RWPE2 (cell line): ENCODE measurements at regions not wholly inside any gene's neighbourhood (a gene's known extent, or its start where the extent isn't known, plus 50 kb on each side); places are given as distances from the start of the nearest gene placed in this dataset.
"Not testable (repeated sequence)": the region's sequence is repeated elsewhere in the genome, so short reads cannot be mapped to it uniquely, and the experiment has no call there.

Source experiments
- ATAC-seq: fragments of 200-7000 bp; cut with Tn5 transposase; 3 replicates; pipeline ENCODE4 v1.9.1; 2021; ENCODE audit warnings: low read depth
- DNase-seq: peaks from one replicate; pipeline ENCODE4 v3.0.0-alpha.2; 2020; ENCODE audit warnings: low spot score
- H3K27ac ChIP-seq: fragments of 450-650 bp; 2 replicates; pipeline ENCODE4 v1.5.1; 2017; ENCODE audit warnings: mild to moderate bottlenecking; ENCODE audit not compliant: poor library complexity, severe bottlenecking
- H3K27me3 ChIP-seq: fragments of 250-450 bp; sonication (Bioruptor Pico); 2 replicates; pipeline ENCODE4 v1.5.1; 2021; ENCODE audit warnings: mild to moderate bottlenecking, moderate library complexity; ENCODE audit not compliant: insufficient read depth, poor library complexity, severe bottlenecking
- H3K36me3 ChIP-seq: fragments of 250-450 bp; sonication (Bioruptor Pico); 2 replicates; pipeline ENCODE4 v1.5.1; 2020; ENCODE audit warnings: low read depth, mild to moderate bottlenecking, moderate library complexity
- H3K4me1 ChIP-seq: fragments of 250-450 bp; sonication (Bioruptor Pico); 2 replicates; pipeline ENCODE4 v1.5.1; 2021; ENCODE audit warnings: mild to moderate bottlenecking, moderate library complexity; ENCODE audit not compliant: insufficient read depth, poor library complexity, severe bottlenecking
- H3K4me3 ChIP-seq: fragments of 250-450 bp; sonication (Bioruptor Pico); 2 replicates; pipeline ENCODE4 v1.5.1; 2021; ENCODE audit warnings: mild to moderate bottlenecking, moderate library complexity; ENCODE audit not compliant: severe bottlenecking
- H3K9me3 ChIP-seq: fragments of 250-450 bp; sonication (Bioruptor Pico); 2 replicates; pipeline ENCODE4 v1.5.1; 2021; ENCODE audit warnings: mild to moderate bottlenecking, moderate library complexity; ENCODE audit not compliant: severe bottlenecking
- TF ChIP-seq, protein P1 (sequence below): fragments of 450-650 bp; IDR thresholded peaks from one replicate; pipeline ENCODE4 v1.5.1; 2017; ENCODE audit warnings: mild to moderate bottlenecking, moderate library complexity; ENCODE audit not compliant: poor library complexity, severe bottlenecking

DNA sequence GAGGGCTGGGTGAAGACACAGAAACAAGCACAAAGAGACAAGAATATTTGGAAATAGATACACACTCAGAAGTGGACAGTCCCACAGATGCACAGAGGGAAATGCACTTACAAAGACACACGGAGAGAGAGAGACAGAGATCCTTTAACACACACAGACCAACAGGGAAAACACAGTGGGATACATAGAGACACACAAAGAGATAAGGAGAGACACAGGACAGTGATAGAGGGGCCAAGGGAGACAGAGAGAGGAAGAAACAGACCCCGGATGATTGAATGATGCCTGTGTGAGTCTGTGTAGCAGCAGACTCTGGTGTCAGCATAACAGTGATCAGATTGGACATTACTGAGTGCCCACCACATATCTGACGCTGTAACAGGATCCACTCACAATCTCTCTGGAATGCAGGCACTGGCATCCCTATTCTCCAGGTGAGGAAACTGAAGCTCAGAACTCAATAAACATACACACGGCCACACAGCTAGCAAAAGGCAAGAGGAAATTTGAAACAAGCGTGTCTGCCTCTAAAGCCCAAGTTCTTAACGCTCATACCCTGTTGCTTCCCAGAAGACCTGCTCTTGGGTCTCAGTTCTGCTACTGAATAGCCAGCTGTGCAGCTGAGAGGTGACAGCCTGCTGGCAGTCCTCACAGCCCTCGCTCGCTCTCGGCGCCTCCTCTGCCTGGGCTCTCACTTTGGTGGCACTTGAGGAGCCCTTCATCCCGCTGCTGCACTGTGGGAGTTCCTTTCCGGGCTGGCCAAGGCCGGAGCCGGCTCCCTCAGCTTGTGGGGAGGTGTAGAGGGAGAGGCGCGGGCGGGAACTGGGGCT lies 186.3 kb upstream of the NLRP1 start:
- TF ChIP-seq, protein P1, sequence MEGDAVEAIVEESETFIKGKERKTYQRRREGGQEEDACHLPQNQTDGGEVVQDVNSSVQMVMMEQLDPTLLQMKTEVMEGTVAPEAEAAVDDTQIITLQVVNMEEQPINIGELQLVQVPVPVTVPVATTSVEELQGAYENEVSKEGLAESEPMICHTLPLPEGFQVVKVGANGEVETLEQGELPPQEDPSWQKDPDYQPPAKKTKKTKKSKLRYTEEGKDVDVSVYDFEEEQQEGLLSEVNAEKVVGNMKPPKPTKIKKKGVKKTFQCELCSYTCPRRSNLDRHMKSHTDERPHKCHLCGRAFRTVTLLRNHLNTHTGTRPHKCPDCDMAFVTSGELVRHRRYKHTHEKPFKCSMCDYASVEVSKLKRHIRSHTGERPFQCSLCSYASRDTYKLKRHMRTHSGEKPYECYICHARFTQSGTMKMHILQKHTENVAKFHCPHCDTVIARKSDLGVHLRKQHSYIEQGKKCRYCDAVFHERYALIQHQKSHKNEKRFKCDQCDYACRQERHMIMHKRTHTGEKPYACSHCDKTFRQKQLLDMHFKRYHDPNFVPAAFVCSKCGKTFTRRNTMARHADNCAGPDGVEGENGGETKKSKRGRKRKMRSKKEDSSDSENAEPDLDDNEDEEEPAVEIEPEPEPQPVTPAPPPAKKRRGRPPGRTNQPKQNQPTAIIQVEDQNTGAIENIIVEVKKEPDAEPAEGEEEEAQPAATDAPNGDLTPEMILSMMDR = no peak
- peak; percentile 21; the same call in 1 of the 3 replicates for ATAC-seq
- Histone ChIP-seq H3K4me3 (no peak overlapping the region), H3K4me1 (peaks cover 2% of the 10 kb centered on the region), H3K9me3 (no peaks in the 10 kb centered on the region), H3K36me3 (no peaks in the 10 kb centered on the region), H3K27ac (no peak overlapping the region), H3K27me3 (peaks cover 14% of the 10 kb centered on the region)
- no peak for DNase-seq

- not testable (repeated sequence) for H3K36me3 ChIP-seq, ATAC-seq, DNase-seq, H3K27ac ChIP-seq, H3K9me3 ChIP-seq, H3K4me3 ChIP-seq, H3K4me1 ChIP-seq
- H3K27me3 ChIP-seq = peaks cover 14% of the 10 kb centered on the region
These were observed 186.9 kb upstream of the NLRP1 start for GRCh38 chr17:5771271-5771577.

DNA sequence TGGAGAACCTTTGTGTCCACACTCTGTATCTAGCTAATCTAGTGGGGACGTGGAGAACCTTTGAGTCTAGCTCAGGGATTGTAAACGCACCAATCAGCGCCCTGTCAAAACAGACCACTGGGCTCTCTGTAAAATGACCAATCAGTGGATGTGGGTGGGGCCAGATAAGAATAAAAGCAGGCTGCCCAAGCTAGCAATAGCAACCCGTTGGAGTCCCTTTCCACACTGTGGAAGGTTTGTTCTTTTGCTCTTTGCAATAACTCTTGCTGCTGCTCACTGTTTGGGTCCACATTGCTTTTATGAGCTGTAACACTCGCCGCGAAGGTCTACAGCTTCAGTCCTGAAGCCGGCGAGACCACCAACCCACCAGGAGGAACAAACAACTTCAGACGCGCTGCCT lies 187.7 kb upstream of the NLRP1 start:
- H3K36me3 ChIP-seq, H3K9me3 ChIP-seq, H3K4me3 ChIP-seq, ATAC-seq, H3K27ac ChIP-seq, DNase-seq: not testable (repeated sequence)
- peaks cover 14% of the 10 kb centered on the region for H3K27me3 ChIP-seq
- peaks cover 12% of the 10 kb centered on the region for H3K4me1 ChIP-seq

- H3K27ac ChIP-seq = no peak overlapping the region
- no peak overlapping the region for H3K4me3 ChIP-seq
- TF ChIP-seq, protein P1 = no peak
- H3K27me3 ChIP-seq = peaks cover 14% of the 10 kb centered on the region
- H3K36me3 ChIP-seq = no peaks in the 10 kb centered on the region
- DNase-seq (no peak), ATAC-seq (no peak)
- H3K9me3 ChIP-seq = no peaks in the 10 kb centered on the region
- H3K4me1 ChIP-seq = peaks cover 12% of the 10 kb centered on the region
These were observed 188.4 kb upstream of the NLRP1 start for GRCh38 chr17:5772720-5773119.

DNA sequence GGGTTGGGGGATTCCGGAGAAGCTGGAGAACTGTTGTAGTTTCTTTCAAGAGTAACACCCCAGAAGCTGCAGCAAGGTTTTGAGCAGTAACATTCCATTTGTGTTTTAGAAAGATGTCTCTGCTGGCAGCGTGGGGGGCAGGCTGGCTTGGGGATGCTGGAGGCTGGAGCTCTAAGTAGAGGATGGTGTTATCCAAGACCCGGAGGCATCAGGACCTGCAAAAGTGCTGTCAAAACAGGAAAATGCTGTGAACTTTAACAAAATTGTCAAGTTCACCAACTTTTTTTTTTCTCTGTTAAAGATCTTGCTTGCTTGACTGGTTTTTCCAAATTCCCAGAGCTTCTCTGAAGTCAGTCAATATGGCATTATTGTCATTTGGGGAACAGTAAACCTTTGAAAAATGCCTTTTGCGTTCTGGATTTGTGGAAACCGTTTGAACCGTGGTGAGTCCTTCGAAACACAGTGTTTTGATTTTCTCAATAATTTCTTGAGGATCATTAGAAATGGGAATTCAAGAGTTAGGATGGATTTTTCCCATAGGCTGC lies 189.6 kb upstream of the NLRP1 start:
- no peaks in the 10 kb centered on the region for H3K9me3 ChIP-seq
- H3K36me3 ChIP-seq = no peaks in the 10 kb centered on the region
- no peak overlapping the region for H3K27ac ChIP-seq
- no peak overlapping the region for H3K4me3 ChIP-seq
- TF ChIP-seq, protein P1 = no peak
- peaks cover 12% of the 10 kb centered on the region for H3K4me1 ChIP-seq
- H3K27me3 ChIP-seq = peaks cover 14% of the 10 kb centered on the region
- DNase-seq (no peak), ATAC-seq (no peak)

DNA sequence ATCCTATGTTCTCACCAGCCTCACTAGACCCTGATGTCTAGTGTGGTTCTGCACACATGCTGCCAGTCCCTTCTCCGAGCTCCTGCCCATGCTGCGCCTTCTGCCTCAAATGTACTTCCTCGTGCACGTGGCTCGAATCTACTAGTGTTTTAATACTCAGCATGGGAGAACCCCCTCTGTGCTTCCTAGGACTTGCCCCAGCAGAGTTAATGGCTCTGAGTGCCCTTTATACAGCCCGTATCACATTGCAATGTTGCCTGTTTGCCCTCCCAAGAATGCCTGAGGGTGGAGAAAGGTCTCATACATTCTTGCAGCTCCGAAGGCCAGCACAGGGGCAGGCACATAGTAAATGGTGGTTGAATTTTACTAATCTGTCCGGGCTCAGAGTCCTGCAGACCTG lies 190.8 kb upstream of the NLRP1 start:
- Histone ChIP-seq H3K27ac (no peak overlapping the region), H3K4me3 (no peak overlapping the region), H3K9me3 (no peaks in the 10 kb centered on the region), H3K27me3 (peaks cover 9% of the 10 kb centered on the region), H3K4me1 (peaks cover 12% of the 10 kb centered on the region), H3K36me3 (no peaks in the 10 kb centered on the region)
- ATAC-seq (no peak), DNase-seq (no peak)
- TF ChIP-seq, protein P1 = no peak
